KMS-11 (cell line): ENCODE measurements at regions not wholly inside any gene's neighbourhood (a gene's known extent, or its start where the extent isn't known, plus 50 kb on each side); places are given as distances from the start of the nearest gene placed in this dataset.

Experiments
- H2AFZ ChIP-seq: fragments of 200-600 bp; sonication (generic); 2 replicates; pipeline ENCODE4 v1.6.1; 2016; ENCODE audit warnings: antibody characterized with exemption, mixed run types, low read depth
- H3K27ac ChIP-seq: fragments of 200-600 bp; sonication (generic); 2 replicates; pipeline ENCODE4 v1.6.1; 2016; ENCODE audit warnings: mild to moderate bottlenecking, mixed run types
- H3K27me3 ChIP-seq: fragments of 200-600 bp; sonication (generic); 2 replicates; pipeline ENCODE4 v1.6.1; 2017; ENCODE audit warnings: mild to moderate bottlenecking, low read depth, mixed run types, moderate library complexity; ENCODE audit not compliant: insufficient read depth
- H3K36me3 ChIP-seq: fragments of 200-600 bp; sonication (generic); 2 replicates; pipeline ENCODE4 v1.6.1; 2017; ENCODE audit warnings: mild to moderate bottlenecking, mixed run types; ENCODE audit not compliant: insufficient read depth
- H3K4me1 ChIP-seq: fragments of 200-600 bp; sonication (generic); 2 replicates; pipeline ENCODE4 v1.6.1; 2016; ENCODE audit warnings: mild to moderate bottlenecking, low read depth, mixed run types; ENCODE audit not compliant: poor library complexity, severe bottlenecking
- H3K4me2 ChIP-seq: fragments of 200-600 bp; sonication (generic); 2 replicates; pipeline ENCODE4 v1.7.0; 2016; ENCODE audit warnings: mild to moderate bottlenecking, mixed run types
- H3K4me3 ChIP-seq: fragments of 200-600 bp; sonication (generic); IDR thresholded peaks from 2 replicates; pipeline ENCODE4 v1.6.1; 2017; ENCODE audit warnings: low read depth, low read length, mixed read lengths; ENCODE audit not compliant: insufficient read depth
- H3K79me2 ChIP-seq: fragments of 200-600 bp; sonication (generic); 2 replicates; pipeline ENCODE4 v1.6.1; 2016; ENCODE audit warnings: low read depth, mixed run types; ENCODE audit not compliant: insufficient read depth
- H3K9ac ChIP-seq: fragments of 200-600 bp; sonication (generic); 2 replicates; pipeline ENCODE4 v1.6.1; 2016; ENCODE audit warnings: mild to moderate bottlenecking, mixed run types
- H4K20me1 ChIP-seq: fragments of 200-600 bp; sonication (generic); 2 replicates; pipeline ENCODE4 v1.6.1; 2016; ENCODE audit warnings: mild to moderate bottlenecking, mixed run types; ENCODE audit not compliant: insufficient read depth
- TF ChIP-seq, protein P1 (sequence below): fragments of 200-600 bp; sonication (generic); conservative IDR thresholded peaks from 2 replicates; pipeline ENCODE4 v1.6.1; 2017; ENCODE audit warnings: low read depth, mild to moderate bottlenecking, antibody characterized with exemption, low read length, moderate library complexity, mixed read lengths

DNA sequence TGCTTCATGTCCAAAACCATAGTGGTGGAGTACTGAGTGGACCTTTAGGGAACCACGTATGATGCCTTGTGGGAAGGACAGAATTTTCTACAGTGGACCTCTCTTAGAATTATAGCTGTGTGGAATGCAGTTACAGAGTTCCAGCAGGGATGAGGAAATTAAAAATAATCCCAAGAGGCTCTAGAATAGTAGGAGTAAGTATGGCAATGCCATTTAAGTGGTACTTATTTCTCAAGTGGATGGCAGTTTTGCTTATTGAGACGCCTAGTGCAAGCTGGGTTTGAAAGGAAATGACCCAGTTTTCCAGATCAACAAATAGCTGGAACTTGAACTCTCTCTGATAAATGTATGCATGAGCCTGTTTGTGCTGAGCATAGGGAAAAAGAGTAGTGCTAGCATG is 431.6 kb downstream of the PRR16 start:
- no peak overlapping the region for H3K9ac ChIP-seq
- H3K27me3 ChIP-seq = no peaks in the 10 kb centered on the region
- H3K4me3 ChIP-seq = no peak overlapping the region
- H3K27ac ChIP-seq = no peak overlapping the region
- H3K4me1 ChIP-seq = no peaks in the 10 kb centered on the region
- TF ChIP-seq, protein P1, sequence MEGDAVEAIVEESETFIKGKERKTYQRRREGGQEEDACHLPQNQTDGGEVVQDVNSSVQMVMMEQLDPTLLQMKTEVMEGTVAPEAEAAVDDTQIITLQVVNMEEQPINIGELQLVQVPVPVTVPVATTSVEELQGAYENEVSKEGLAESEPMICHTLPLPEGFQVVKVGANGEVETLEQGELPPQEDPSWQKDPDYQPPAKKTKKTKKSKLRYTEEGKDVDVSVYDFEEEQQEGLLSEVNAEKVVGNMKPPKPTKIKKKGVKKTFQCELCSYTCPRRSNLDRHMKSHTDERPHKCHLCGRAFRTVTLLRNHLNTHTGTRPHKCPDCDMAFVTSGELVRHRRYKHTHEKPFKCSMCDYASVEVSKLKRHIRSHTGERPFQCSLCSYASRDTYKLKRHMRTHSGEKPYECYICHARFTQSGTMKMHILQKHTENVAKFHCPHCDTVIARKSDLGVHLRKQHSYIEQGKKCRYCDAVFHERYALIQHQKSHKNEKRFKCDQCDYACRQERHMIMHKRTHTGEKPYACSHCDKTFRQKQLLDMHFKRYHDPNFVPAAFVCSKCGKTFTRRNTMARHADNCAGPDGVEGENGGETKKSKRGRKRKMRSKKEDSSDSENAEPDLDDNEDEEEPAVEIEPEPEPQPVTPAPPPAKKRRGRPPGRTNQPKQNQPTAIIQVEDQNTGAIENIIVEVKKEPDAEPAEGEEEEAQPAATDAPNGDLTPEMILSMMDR = no peak
- H3K79me2 ChIP-seq = no peaks in the 10 kb centered on the region
- no peak overlapping the region for H3K4me2 ChIP-seq
- no peak overlapping the region for H2AFZ ChIP-seq
- no peaks in the 10 kb centered on the region for H3K36me3 ChIP-seq
- no peaks in the 10 kb centered on the region for H4K20me1 ChIP-seq

DNA sequence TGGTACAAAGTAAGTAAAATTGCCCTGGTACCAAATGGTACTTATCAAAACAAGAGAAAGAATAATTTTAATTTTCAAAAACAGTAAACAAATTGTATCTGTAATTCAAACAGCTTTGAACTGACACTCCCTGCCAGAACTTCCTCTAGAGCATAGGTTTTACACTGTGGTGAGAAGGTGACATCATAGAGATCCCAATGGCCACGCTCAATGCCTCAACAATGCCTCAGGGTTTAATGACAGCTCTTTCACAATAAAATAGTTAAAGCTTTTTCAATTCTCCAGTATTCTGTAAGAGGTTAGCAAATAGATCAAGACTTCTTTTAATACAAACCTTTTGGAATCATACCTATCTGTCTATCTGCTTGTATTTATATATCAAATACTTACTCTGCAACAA is 437.1 kb downstream of the PRR16 start:
- Histone ChIP-seq H3K4me2 (no peak overlapping the region), H3K27me3 (no peaks in the 10 kb centered on the region), H3K27ac (no peak overlapping the region), H3K4me1 (no peaks in the 10 kb centered on the region), H2AFZ (no peak overlapping the region), H3K4me3 (no peak overlapping the region), H4K20me1 (no peaks in the 10 kb centered on the region), H3K9ac (no peak overlapping the region), H3K79me2 (no peaks in the 10 kb centered on the region), H3K36me3 (no peaks in the 10 kb centered on the region)
- TF ChIP-seq, protein P1 = no peak

DNA sequence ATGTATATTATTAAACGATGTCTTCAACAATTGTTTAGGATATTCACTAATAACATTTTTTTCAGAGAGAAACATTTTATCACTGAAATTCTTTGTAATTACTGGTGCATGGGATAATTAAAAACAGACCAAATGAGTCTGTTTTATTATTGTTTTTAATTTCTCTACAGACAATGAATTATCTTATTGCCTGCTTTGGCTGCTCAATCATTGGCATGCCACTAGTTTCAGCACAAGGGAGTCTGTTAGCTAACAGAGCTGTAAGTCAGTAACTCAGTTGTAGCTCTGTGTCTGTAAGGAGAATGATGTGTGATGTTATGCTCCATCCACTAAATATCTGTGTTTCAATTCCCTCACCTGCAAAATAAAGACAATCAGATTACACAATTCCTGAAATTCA is 443.9 kb downstream of the PRR16 start:
- Histone ChIP-seq H3K4me2 (no peak overlapping the region), H3K36me3 (no peaks in the 10 kb centered on the region), H3K4me1 (no peaks in the 10 kb centered on the region), H2AFZ (no peak overlapping the region), H4K20me1 (no peaks in the 10 kb centered on the region), H3K4me3 (no peak overlapping the region), H3K27ac (no peak overlapping the region), H3K9ac (no peak overlapping the region), H3K27me3 (no peaks in the 10 kb centered on the region), H3K79me2 (no peaks in the 10 kb centered on the region)
- TF ChIP-seq, protein P1 = no peak

DNA sequence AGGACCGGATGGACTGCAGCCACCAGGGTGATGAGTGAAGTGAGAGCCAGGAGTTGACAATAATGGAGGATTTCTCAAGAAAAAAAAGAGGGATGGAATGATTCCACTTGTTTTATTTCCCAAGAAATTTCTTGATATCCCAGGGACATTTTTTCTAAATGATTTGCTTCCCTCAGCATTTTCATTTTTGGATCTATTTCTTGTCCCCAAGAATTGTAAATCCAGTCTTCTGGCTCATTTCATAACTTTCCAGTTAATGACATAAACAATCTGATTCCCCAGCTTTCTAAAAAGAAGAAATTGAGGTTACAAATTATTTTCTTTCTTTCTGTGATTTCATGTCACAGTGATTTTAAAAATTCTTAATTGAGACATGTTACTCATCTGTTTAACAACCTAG is 446.5 kb downstream of the PRR16 start:
- TF ChIP-seq, protein P1 = no peak
- no peak overlapping the region for H2AFZ ChIP-seq
- H4K20me1 ChIP-seq = no peaks in the 10 kb centered on the region
- no peaks in the 10 kb centered on the region for H3K4me1 ChIP-seq
- no peak overlapping the region for H3K27ac ChIP-seq
- no peaks in the 10 kb centered on the region for H3K79me2 ChIP-seq
- H3K27me3 ChIP-seq = no peaks in the 10 kb centered on the region
- no peak overlapping the region for H3K4me3 ChIP-seq
- H3K9ac ChIP-seq = no peak overlapping the region
- no peaks in the 10 kb centered on the region for H3K36me3 ChIP-seq
- no peak overlapping the region for H3K4me2 ChIP-seq

DNA sequence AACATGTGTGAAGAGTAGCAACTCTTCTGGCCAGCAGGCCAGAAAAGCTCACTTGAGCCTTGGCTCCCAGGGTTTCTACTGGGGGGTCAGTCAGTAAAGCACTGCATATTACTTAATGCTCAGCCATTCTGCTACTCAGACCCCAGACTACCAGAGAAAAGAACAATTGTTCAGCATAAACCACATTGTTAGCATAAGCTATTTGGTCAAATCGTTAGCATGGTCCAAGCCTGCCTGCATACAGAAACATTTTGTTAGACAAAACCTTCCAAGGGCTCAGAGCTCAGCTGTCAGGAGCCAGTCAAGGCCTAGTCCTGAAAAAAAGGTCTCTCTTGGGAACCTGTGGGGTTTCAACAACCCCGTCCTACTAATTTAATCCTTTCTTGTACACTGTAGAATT is 449.3 kb downstream of the PRR16 start:
- Histone ChIP-seq H3K27me3 (no peaks in the 10 kb centered on the region), H3K4me3 (no peak overlapping the region), H3K4me2 (no peak overlapping the region), H3K9ac (no peak overlapping the region), H3K79me2 (no peaks in the 10 kb centered on the region), H4K20me1 (no peaks in the 10 kb centered on the region), H3K27ac (no peak overlapping the region), H3K4me1 (no peaks in the 10 kb centered on the region), H3K36me3 (no peaks in the 10 kb centered on the region), H2AFZ (no peak overlapping the region)
- TF ChIP-seq, protein P1 = no peak
